Naive thymus-derived CD4-positive, alpha-beta T cell (primary cell): ENCODE measurements at regions not wholly inside any gene's neighbourhood (a gene's known extent, or its start where the extent isn't known, plus 50 kb on each side); places are given as distances from the start of the nearest gene placed in this dataset.

ENCODE experiments used
- ATAC-seq: fragments of 150-1000 bp; cut with Tn5 transposase; 2 replicates; pipeline ENCODE4 v1.10.0; 2021; ENCODE audit warnings: mild to moderate bottlenecking, moderate library complexity
- CTCF ChIA-PET: fragments of 350-600 bp; sonication (Branson Sonifier 250); formaldehyde crosslinking; loops from one replicate; lab custom pipeline; 2021; ENCODE audit warnings: antibody characterized with exemption; lab: Charles Lee
- POLR2A ChIA-PET: fragments of 350-600 bp; sonication (Branson Sonifier 250); formaldehyde crosslinking; loops from one replicate; lab custom pipeline; 2021; ENCODE audit warnings: antibody characterized with exemption, inconsistent platforms; lab: Charles Lee
- DNase-seq, 9 donors: peaks; one replicate each; pipeline versions ENCODE4 v3.0.0 to v3.0.0-alpha.2; 2020 to 2022; ENCODE audit warnings: mixed read lengths in 1 of 9
- H3K27ac ChIP-seq: one replicate; pipeline ENCODE4 v1.7.0; 2013; ENCODE audit warnings: mild to moderate bottlenecking, low read depth, low read length, moderate library complexity
- H3K27me3 ChIP-seq, 2 donors: one replicate each; pipeline ENCODE4 v1.7.0; 2013; ENCODE audit warnings: low read length in 2 of 2, mild to moderate bottlenecking in 2 of 2, moderate library complexity in 2 of 2; ENCODE audit not compliant: control insufficient read depth in 2 of 2, insufficient read depth in 2 of 2
- H3K36me3 ChIP-seq, 3 experiments: 1 replicate in 2 of 3; 2 replicates in 1 of 3; pipeline ENCODE4 v1.7.0; 2013; ENCODE audit warnings: low read length in 3 of 3, mild to moderate bottlenecking in 3 of 3, moderate library complexity in 1 of 3; ENCODE audit not compliant: insufficient read depth in 3 of 3, control insufficient read depth in 2 of 3
- H3K4me1 ChIP-seq, 2 donors: one replicate each; pipeline ENCODE4 v1.7.0; 2013; ENCODE audit warnings: low read length in 2 of 2, mild to moderate bottlenecking in 2 of 2, moderate library complexity in 1 of 2; ENCODE audit not compliant: control insufficient read depth in 2 of 2, insufficient read depth in 2 of 2
- H3K4me3 ChIP-seq: 2 replicates; pipeline ENCODE4 v1.7.0; 2013; ENCODE audit warnings: mild to moderate bottlenecking, low read length
- H3K9me3 ChIP-seq, 3 experiments: 1 replicate in 2 of 3; 2 replicates in 1 of 3; pipeline ENCODE4 v1.7.0; 2013; ENCODE audit warnings: low read length in 3 of 3; ENCODE audit not compliant: control insufficient read depth in 2 of 3
- H3K27ac Mint-ChIP-seq, 9 donors: one replicate each; pipeline ENCODE4 v1.8.0; 2020 to 2022; ENCODE audit warnings: mixed read lengths in 9 of 9, mild to moderate bottlenecking in 8 of 9, moderate library complexity in 5 of 9, inconsistent platforms in 2 of 9
- H3K27me3 Mint-ChIP-seq, 5 donors: one replicate each; pipeline ENCODE4 v1.8.0; 2021 to 2022; ENCODE audit warnings: mixed read lengths in 5 of 5, mild to moderate bottlenecking in 1 of 5
- H3K36me3 Mint-ChIP-seq, 5 donors: one replicate each; pipeline ENCODE4 v1.8.0; 2020 to 2022; ENCODE audit warnings: mixed read lengths in 5 of 5, mild to moderate bottlenecking in 3 of 5, inconsistent platforms in 1 of 5
- H3K4me1 Mint-ChIP-seq, 7 donors: one replicate each; pipeline ENCODE4 v1.8.0; 2020 to 2022; ENCODE audit warnings: mixed read lengths in 7 of 7, mild to moderate bottlenecking in 3 of 7, inconsistent platforms in 1 of 7
- H3K4me3 Mint-ChIP-seq, 10 donors: one replicate each; pipeline ENCODE4 v1.8.0; 2020 to 2022; ENCODE audit warnings: mild to moderate bottlenecking in 10 of 10, mixed read lengths in 10 of 10, moderate library complexity in 6 of 10, inconsistent platforms in 2 of 10
- H3K9me3 Mint-ChIP-seq, 11 donors: one replicate each; pipeline ENCODE4 v1.8.0; 2020 to 2022; ENCODE audit warnings: mixed read lengths in 11 of 11, mild to moderate bottlenecking in 4 of 11, inconsistent platforms in 1 of 11, moderate library complexity in 1 of 11
- intact Hi-C, 2 donors: fragments of 100-400 bp; cut with micrococcal nuclease; formaldehyde crosslinking; loops; one replicate each; pipeline ENCODE4 v1.15.1; 2023

DNA sequence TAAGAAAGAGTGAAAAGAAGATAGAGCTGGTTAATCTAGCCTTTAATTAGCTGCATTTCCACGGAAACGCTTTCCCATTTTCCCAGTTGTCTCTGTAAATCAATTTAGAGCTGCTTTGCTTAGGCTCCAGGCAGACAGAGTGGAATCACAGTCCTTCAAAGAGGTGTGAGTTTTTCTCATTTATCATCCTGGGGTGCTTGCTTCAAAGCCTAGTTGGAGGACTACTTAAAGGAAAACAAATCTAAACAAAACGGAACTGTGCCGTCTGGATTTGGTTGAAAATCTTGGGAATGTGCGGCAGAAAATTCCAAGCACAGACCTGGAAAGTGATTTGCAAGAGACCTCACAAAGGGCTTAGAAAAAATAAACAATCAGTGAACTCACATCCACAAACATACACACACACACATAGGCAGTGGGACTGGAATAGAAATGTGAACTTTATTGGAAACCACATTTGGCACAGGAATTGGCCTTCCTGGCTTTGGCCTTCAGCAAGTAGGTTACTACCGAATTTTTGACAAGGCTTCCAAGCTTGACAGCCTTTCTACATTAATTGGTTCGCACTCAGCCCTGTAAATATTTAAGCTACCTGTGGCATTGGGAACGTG is 235.2 kb upstream of the SLC24A2 start:
- intact Hi-C loops = no loop called here
- no peak overlapping the region for H3K27ac ChIP-seq
- H3K27me3 ChIP-seq = no peaks in the 10 kb centered on the region
- H3K36me3 Mint-ChIP-seq = peaks cover 0 to 7% (median 0%) of the 10 kb centered on the region in 5 donors
- no peaks in the 10 kb centered on the region for H3K9me3 ChIP-seq
- ChIA-PET POLR2A (no interaction called here), CTCF (interaction anchor here (1.2 kb wide), 1 partner anchor 9 kb away, joined by 3 read pairs; no protein-coding TSS in a partner anchor)
- no peaks in the 10 kb centered on the region for H3K36me3 ChIP-seq
- H3K9me3 Mint-ChIP-seq = peaks cover 0 to 6% (median 0%) of the 10 kb centered on the region in 11 donors
- no peak overlapping the region for H3K4me3 ChIP-seq
- DNase-seq (no peak), ATAC-seq (no peak)
- peaks cover 0 to 2% (median 0%) of the 10 kb centered on the region in 5 donors for H3K27me3 Mint-ChIP-seq
- H3K4me1 ChIP-seq = no peaks in the 10 kb centered on the region
- H3K4me3 Mint-ChIP-seq = no peak overlapping the region
- H3K4me1 Mint-ChIP-seq = peaks cover 0 to 4% (median 0%) of the 10 kb centered on the region in 7 donors
- no peak overlapping the region for H3K27ac Mint-ChIP-seq

DNA sequence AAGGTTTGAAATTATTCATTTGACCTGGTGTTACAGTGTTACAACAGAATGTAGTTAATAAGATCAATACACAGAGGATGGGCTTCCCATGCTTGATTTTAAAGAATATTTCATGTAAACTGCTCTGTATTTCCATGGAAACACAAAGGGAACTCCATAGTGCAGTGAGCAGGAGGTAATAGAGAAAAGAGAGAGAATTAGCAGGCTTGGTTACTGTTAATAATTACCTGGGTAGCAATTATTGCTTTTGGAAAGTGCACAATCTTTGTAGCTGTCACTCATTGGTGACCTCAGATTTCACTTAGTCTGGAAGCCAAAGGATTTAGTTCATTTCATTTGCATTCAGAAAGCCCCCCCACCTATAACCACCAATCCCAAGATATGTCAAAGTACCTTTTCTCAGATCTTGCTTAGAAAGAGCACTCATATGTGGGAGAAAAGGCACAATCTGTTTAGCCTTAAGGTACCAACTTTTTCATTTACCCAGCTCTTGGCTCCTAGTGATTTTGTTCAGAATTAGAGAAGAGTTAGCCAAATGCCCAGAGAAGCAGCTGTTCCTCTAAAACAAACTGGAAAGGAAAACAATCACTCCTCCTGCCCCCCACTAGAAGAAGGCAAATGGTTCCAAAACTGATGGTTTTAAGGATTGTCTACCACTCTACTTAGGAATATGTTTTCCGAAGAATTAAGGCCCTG is 234.5 kb upstream of the SLC24A2 start:
- Histone ChIP-seq H3K27me3 (no peaks in the 10 kb centered on the region), H3K36me3 (no peaks in the 10 kb centered on the region), H3K27ac (no peak overlapping the region), H3K9me3 (no peaks in the 10 kb centered on the region), H3K4me3 (no peak overlapping the region), H3K4me1 (no peaks in the 10 kb centered on the region)
- Mint-ChIP-seq H3K27ac (no peak overlapping the region), H3K27me3 (peaks cover 0 to 2% (median 0%) of the 10 kb centered on the region in 5 donors), H3K4me3 (no peak overlapping the region), H3K36me3 (peaks cover 0 to 7% (median 0%) of the 10 kb centered on the region in 5 donors), H3K4me1 (peaks cover 0 to 1% (median 0%) of the 10 kb centered on the region in 7 donors), H3K9me3 (peaks cover 0 to 9% (median 0%) of the 10 kb centered on the region in 11 donors)
- intact Hi-C loops = no loop called here
- CTCF ChIA-PET = interaction anchor here (1.2 kb wide), 1 partner anchor 8 kb away, joined by 3 read pairs; no protein-coding TSS in a partner anchor
- POLR2A ChIA-PET = no interaction called here
- no peak for DNase-seq
- ATAC-seq = no peak

DNA sequence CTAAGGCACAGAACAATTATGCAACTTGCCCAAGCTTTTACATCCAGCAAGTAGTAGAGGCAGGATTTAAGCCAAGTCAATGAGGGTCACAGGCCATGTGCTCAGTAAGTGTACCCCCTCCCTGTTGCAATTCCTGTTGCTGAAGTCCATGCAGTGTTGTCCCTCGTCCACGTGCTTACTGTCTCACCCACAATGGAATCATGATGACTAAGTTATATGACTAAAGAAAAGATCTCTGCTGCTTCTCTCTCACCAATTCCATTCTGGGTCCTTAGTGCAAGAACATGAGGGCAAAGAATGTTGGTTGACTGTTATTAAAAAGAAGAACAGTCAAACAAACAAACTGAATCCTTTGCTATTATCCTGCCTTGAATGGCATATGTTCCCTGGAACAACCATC is 233.6 kb upstream of the SLC24A2 start:
- no peaks in the 10 kb centered on the region for H3K4me1 ChIP-seq
- no peaks in the 10 kb centered on the region for H3K9me3 ChIP-seq
- H3K4me3 ChIP-seq = no peak overlapping the region
- Mint-ChIP-seq H3K36me3 (peaks cover 0 to 10% (median 0%) of the 10 kb centered on the region in 5 donors), H3K9me3 (peaks cover 0 to 11% (median 0%) of the 10 kb centered on the region in 11 donors), H3K4me3 (no peak overlapping the region), H3K4me1 (peaks cover 0 to 4% (median 0%) of the 10 kb centered on the region in 7 donors), H3K27me3 (peaks cover 0 to 2% (median 0%) of the 10 kb centered on the region in 5 donors), H3K27ac (no peak overlapping the region)
- H3K36me3 ChIP-seq = no peaks in the 10 kb centered on the region
- DNase-seq = no peak
- H3K27me3 ChIP-seq = no peaks in the 10 kb centered on the region
- POLR2A ChIA-PET = no interaction called here
- no peak overlapping the region for H3K27ac ChIP-seq
- intact Hi-C loops = no loop called here
- ATAC-seq = no peak
- CTCF ChIA-PET = no interaction called here

- peaks cover 0 to 30% (median 9%) of the 10 kb centered on the region in 5 donors for H3K36me3 Mint-ChIP-seq
- no peaks in the 10 kb centered on the region for H3K27me3 Mint-ChIP-seq
- peak overlapping the region in 3 of 9 donors; percentile 5 to 35 (median 14) for H3K27ac Mint-ChIP-seq
- CTCF ChIA-PET = interaction anchor here (0.6 kb wide), 1 partner anchor 496 kb away, joined by 3 read pairs; no protein-coding TSS in a partner anchor
- H3K9me3 Mint-ChIP-seq = peaks cover 0 to 28% (median 7%) of the 10 kb centered on the region in 11 donors
- peaks cover 19 to 38% (median 32%) of the 10 kb centered on the region in 7 donors for H3K4me1 Mint-ChIP-seq
- no peak overlapping the region for H3K4me3 ChIP-seq
- H3K4me3 Mint-ChIP-seq = peak overlapping the region in 5 of 10 donors; percentile 5 to 63 (median 35)
- H3K27ac ChIP-seq = no peak overlapping the region
- no peaks in the 10 kb centered on the region for H3K9me3 ChIP-seq
- POLR2A ChIA-PET = interaction anchor here (0.6 to 1.6 kb wide), 3 partner anchors 16 to 1568 kb away, joined by 3 to 5 read pairs (median 3); partner anchors contain the start of gene MLLT3
- intact Hi-C loops = loop anchor here (5.0 kb wide), 1 partner anchor 39 kb away; no protein-coding TSS in a partner anchor
- H3K36me3 ChIP-seq = no peaks in the 10 kb centered on the region
- ATAC-seq (no peak), DNase-seq (no peak)
- H3K4me1 ChIP-seq = peaks cover 6 to 18% of the 10 kb centered on the region in 2 donors
- H3K27me3 ChIP-seq = no peaks in the 10 kb centered on the region
Observed at GRCh38 chr9:20016611-20017010, 227.8 kb upstream of the SLC24A2 start.

DNA sequence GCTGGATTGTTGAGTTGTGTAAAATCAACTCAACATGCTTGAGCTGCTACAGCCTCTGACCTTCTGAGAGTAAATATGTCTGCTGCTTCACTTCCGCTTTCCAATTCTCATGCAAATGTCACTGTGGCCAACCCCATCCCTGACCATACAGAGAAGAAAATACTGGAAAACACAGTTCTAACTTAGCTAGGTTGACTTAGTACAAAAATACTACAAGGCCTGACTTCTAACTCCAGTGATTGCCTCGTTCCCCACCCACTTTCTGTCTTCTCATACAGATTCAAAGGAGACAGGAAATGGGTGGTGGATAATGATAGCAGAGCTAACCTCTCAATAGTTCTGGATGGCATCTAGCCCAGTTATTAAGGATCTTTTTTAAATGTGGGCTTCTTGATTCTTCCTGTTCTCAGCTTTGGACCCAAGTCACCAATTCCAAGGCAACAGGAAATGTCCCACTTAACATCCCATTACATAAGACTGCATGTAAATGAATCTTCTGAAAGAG is 226.6 kb upstream of the SLC24A2 start:
- H3K36me3 Mint-ChIP-seq = peaks cover 0 to 36% (median 15%) of the 10 kb centered on the region in 5 donors
- H3K9me3 Mint-ChIP-seq = peaks cover 4 to 37% (median 11%) of the 10 kb centered on the region in 11 donors

DNA sequence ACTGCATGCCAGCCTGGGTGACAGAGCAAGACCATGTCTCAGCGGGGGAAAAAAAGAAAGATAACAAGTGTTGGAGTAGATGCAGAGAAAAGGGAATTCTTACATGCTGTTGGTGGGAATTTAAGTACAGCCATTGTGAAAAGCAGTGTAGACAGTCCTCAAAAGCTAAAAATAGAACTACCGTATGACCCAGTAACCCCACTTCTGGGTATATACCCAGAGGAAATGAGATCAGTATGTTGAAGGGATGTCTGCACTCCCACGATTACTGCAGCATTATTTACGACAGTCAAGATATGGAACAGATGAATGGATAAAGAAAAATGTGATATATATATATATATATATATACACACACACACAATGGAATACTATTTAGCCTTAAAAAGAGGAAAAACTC is 225.3 kb upstream of the SLC24A2 start:
- DNase-seq = no peak
- Histone ChIP-seq H3K4me3 (no peak overlapping the region), H3K27me3 (no peaks in the 10 kb centered on the region), H3K27ac (no peak overlapping the region), H3K36me3 (no peaks in the 10 kb centered on the region), H3K9me3 (no peaks in the 10 kb centered on the region), H3K4me1 (peaks cover 6 to 18% of the 10 kb centered on the region in 2 donors)
- no peaks in the 10 kb centered on the region for H3K27me3 Mint-ChIP-seq
- POLR2A ChIA-PET = no interaction called here
- H3K4me3 Mint-ChIP-seq = no peak overlapping the region
- H3K4me1 Mint-ChIP-seq = peaks cover 19 to 38% (median 32%) of the 10 kb centered on the region in 7 donors
- peaks cover 0 to 30% (median 15%) of the 10 kb centered on the region in 5 donors for H3K36me3 Mint-ChIP-seq
- no peak for ATAC-seq
- H3K27ac Mint-ChIP-seq = peak overlapping the region in 8 of 9 donors; percentile 6 to 89 (median 70)
- peaks cover 4 to 38% (median 11%) of the 10 kb centered on the region in 11 donors for H3K9me3 Mint-ChIP-seq
- intact Hi-C loops = no loop called here
- CTCF ChIA-PET = interaction anchor here (1.7 kb wide), 1 partner anchor 26 kb away, joined by 5 read pairs; no protein-coding TSS in a partner anchor

More for the DNA sequence above, 226.6 kb upstream of the SLC24A2 start:
- Histone ChIP-seq H3K9me3 (no peaks in the 10 kb centered on the region), H3K4me1 (peaks cover 6 to 18% of the 10 kb centered on the region in 2 donors), H3K27me3 (no peaks in the 10 kb centered on the region), H3K4me3 (no peak overlapping the region), H3K27ac (peak overlapping the region; percentile 28), H3K36me3 (no peaks in the 10 kb centered on the region)
- H3K4me3 Mint-ChIP-seq = peak overlapping the region in 9 of 10 donors; percentile 7 to 83 (median 42)
- ATAC-seq = peak; percentile 56
- H3K27me3 Mint-ChIP-seq = no peaks in the 10 kb centered on the region
- peak in 6 of 9 donors; percentile 5 to 47 (median 29) for DNase-seq
- peak overlapping the region; percentile 81 to 98 (median 88) for H3K27ac Mint-ChIP-seq
- CTCF ChIA-PET = interaction anchor here (0.9 to 1.7 kb wide), 3 partner anchors 8 to 38 kb away, joined by 3 to 5 read pairs (median 3); no protein-coding TSS in a partner anchor
- POLR2A ChIA-PET = interaction anchor here (1.6 kb wide), 1 partner anchor 607 kb away, joined by 5 read pairs; the partner anchor contains the start of gene MLLT3
- intact Hi-C loops = loop anchor here (5.0 kb wide), 1 partner anchor 38 kb away; no protein-coding TSS in a partner anchor
- H3K4me1 Mint-ChIP-seq = peaks cover 19 to 38% (median 32%) of the 10 kb centered on the region in 7 donors
